ENCODE measurements at regions not wholly inside any gene's neighbourhood (a gene's known extent, or its start where the extent isn't known, plus 50 kb on each side); places are given as distances from the start of the nearest gene placed in this dataset.
"Not testable (repeated sequence)": the region's sequence is repeated elsewhere in the genome, so short reads cannot be mapped to it uniquely, and the experiment has no call there.

- TF ChIP-seq CTCF (IDR thresholded peaks at IDR 0.05; ENCODE audit: poor library complexity, severe bottlenecking); EZH2 (IDR thresholded peaks at IDR 0.05; ENCODE audit: borderline replicate concordance, insufficient read depth, low read length, poor library complexity, severe bottlenecking): not testable (repeated sequence)
Observed at GRCh38 chr10:23513621-23514020, 74.7 kb downstream of the OTUD1 start.

All from neural cell (in vitro differentiated cells).